H1 (cell line): ENCODE measurements at regions not wholly inside any gene's neighbourhood (a gene's known extent, or its start where the extent isn't known, plus 50 kb on each side); places are given as distances from the start of the nearest gene placed in this dataset.

Experiments
- CTCF ChIA-PET: fragments of 300-600 bp; sonication (Branson Sonifier 250); formaldehyde crosslinking; loops from one replicate; lab custom pipeline; 2021; ENCODE audit not compliant: partially characterized antibody; lab: Charles Lee
- POLR2A ChIA-PET: fragments of 300-600 bp; sonication (Branson Sonifier 250); formaldehyde crosslinking; loops from one replicate; lab custom pipeline; 2021; ENCODE audit warnings: inconsistent platforms; ENCODE audit not compliant: partially characterized antibody; lab: Charles Lee
- DNase-seq, 2 experiments: peaks; one replicate each; pipeline versions ENCODE4 v3.0.0 to v3.0.0-alpha.2; 2010 to 2022; ENCODE audit warnings: low spot score in 2 of 2, low read depth in 1 of 2, mixed read lengths in 1 of 2
- FAIRE-seq: peaks from 2 replicates; lab custom pipeline; 2011; peaks lifted over from hg19 to GRCh38; lab: Jason Lieb, UNC
- H2AFZ ChIP-seq: 2 replicates; pipeline ENCODE4 v1.8.1; 2012; ENCODE audit warnings: low read length, inconsistent platforms
- H2AK5ac ChIP-seq: 2 replicates; pipeline ENCODE4 v1.6.1; 2013; ENCODE audit warnings: low read depth, low read length
- H2BK120ac ChIP-seq: replicated peaks from 2 replicates; pipeline ENCODE3; 2013; ENCODE audit warnings: low read depth, low read length, inconsistent platforms
- H2BK12ac ChIP-seq: 2 replicates; pipeline ENCODE4 v1.6.1; 2013; ENCODE audit warnings: low read depth, low read length
- H2BK15ac ChIP-seq: 2 replicates; pipeline ENCODE4 v1.6.1; 2013; ENCODE audit warnings: low read length
- H2BK20ac ChIP-seq: 2 replicates; pipeline ENCODE4 v1.6.1; 2013; ENCODE audit warnings: low read length
- H2BK5ac ChIP-seq: 2 replicates; pipeline ENCODE4 v1.6.1; 2013; ENCODE audit warnings: low read depth, low read length
- H3K14ac ChIP-seq: 2 replicates; pipeline ENCODE4 v1.6.1; 2013; ENCODE audit warnings: inconsistent platforms; ENCODE audit not compliant: insufficient read length
- H3K18ac ChIP-seq: 2 replicates; pipeline ENCODE4 v1.6.1; 2013; ENCODE audit warnings: low read length; ENCODE audit errors: extremely low read depth
- H3K23ac ChIP-seq: 2 replicates; pipeline ENCODE4 v1.6.1; 2013; ENCODE audit warnings: inconsistent platforms; ENCODE audit not compliant: insufficient read length
- H3K23me2 ChIP-seq: 2 replicates; pipeline ENCODE4 v1.6.1; 2013; ENCODE audit warnings: low read depth, low read length
- H3K27ac ChIP-seq: 2 replicates; pipeline ENCODE4 v1.6.1; 2011; ENCODE audit warnings: low read depth, low read length, inconsistent platforms
- H3K27me3 ChIP-seq, 4 experiments: replicated peaks in 1 of 4; 1 replicate in 1 of 4; 2 replicates in 3 of 4; pipeline versions ENCODE4 v1.6.1 to v1.8.1; 2011 to 2013; ENCODE audit warnings: low read length in 3 of 4, mild to moderate bottlenecking in 3 of 4, inconsistent platforms in 2 of 4, mixed read lengths in 2 of 4, moderate library complexity in 1 of 4; ENCODE audit not compliant: control insufficient read depth in 3 of 4, insufficient read depth in 3 of 4; ENCODE audit errors: extremely low read depth in 1 of 4
- H3K36me3 ChIP-seq, 4 experiments: 2 replicates each; pipeline versions ENCODE4 v1.6.1 to v1.8.1; 2011 to 2013; ENCODE audit warnings: mild to moderate bottlenecking in 4 of 4, low read length in 3 of 4, moderate library complexity in 2 of 4, control low read depth in 1 of 4, inconsistent platforms in 1 of 4; ENCODE audit not compliant: insufficient read depth in 4 of 4, control insufficient read depth in 2 of 4
- H3K4ac ChIP-seq: replicated peaks from 2 replicates; pipeline ENCODE3; 2013; ENCODE audit warnings: low read length, low read depth, mixed read lengths, inconsistent platforms; ENCODE audit not compliant: insufficient read length
- H3K4me1 ChIP-seq, 4 experiments: replicated peaks in 1 of 4; 1 replicate in 1 of 4; 2 replicates in 3 of 4; pipeline versions ENCODE4 v1.6.1 to v1.8.1; 2011 to 2013; ENCODE audit warnings: low read length in 3 of 4, inconsistent platforms in 2 of 4, mixed read lengths in 1 of 4; ENCODE audit not compliant: insufficient read depth in 4 of 4, control insufficient read depth in 3 of 4
- H3K4me2 ChIP-seq, 2 experiments: 2 replicates each; pipeline versions ENCODE4 v1.6.1 to v1.8.1; 2011 to 2013; ENCODE audit warnings: low read depth in 2 of 2, low read length in 2 of 2, control low read depth in 1 of 2, inconsistent platforms in 1 of 2, mild to moderate bottlenecking in 1 of 2; ENCODE audit not compliant: insufficient read depth in 1 of 2
- H3K4me3 ChIP-seq, 4 experiments: fragments of 200-600, 300-600 bp in 1 of 4; sonication (generic), shearing (Covaris generic), sonication (Bioruptor Twin) in 1 of 4; 2 replicates each; pipeline versions ENCODE4 v1.5.1 to v1.8.1; 2011 to 2016; ENCODE audit warnings: low read length in 4 of 4, low read depth in 3 of 4, control low read depth in 2 of 4, inconsistent platforms in 2 of 4, mild to moderate bottlenecking in 2 of 4, mixed read lengths in 1 of 4, moderate library complexity in 1 of 4; ENCODE audit not compliant: insufficient read depth in 2 of 4; ENCODE audit errors: extremely low read depth in 1 of 4
- H3K56ac ChIP-seq: replicated peaks from 2 replicates; pipeline ENCODE3; 2013; ENCODE audit warnings: low read depth, mild to moderate bottlenecking, mixed read lengths, low read length, inconsistent platforms; ENCODE audit not compliant: insufficient read length
- H3K79me1 ChIP-seq: 2 replicates; pipeline ENCODE4 v1.6.1; 2013; ENCODE audit warnings: low read depth, low read length, control low read depth
- H3K79me2 ChIP-seq, 2 experiments: 2 replicates each; pipeline versions ENCODE4 v1.6.1 to v1.8.1; 2012 to 2013; ENCODE audit warnings: low read length in 2 of 2, mild to moderate bottlenecking in 2 of 2, inconsistent platforms in 1 of 2; ENCODE audit not compliant: insufficient read depth in 2 of 2, control insufficient read depth in 1 of 2
- H3K9ac ChIP-seq, 4 experiments: replicated peaks in 1 of 4; 1 replicate in 1 of 4; 2 replicates in 3 of 4; pipeline versions ENCODE4 v1.6.1 to v1.8.1; 2011 to 2013; ENCODE audit warnings: low read depth in 3 of 4, low read length in 3 of 4, control low read depth in 2 of 4, mild to moderate bottlenecking in 2 of 4, moderate library complexity in 2 of 4, inconsistent platforms in 1 of 4; ENCODE audit errors: extremely low read depth in 1 of 4
- H3K9me3 ChIP-seq, 2 experiments: 2 replicates each; pipeline versions ENCODE4 v1.6.1 to v1.8.1; 2012 to 2013; ENCODE audit warnings: mild to moderate bottlenecking in 2 of 2, moderate library complexity in 2 of 2, control low read depth in 1 of 2, inconsistent platforms in 1 of 2, low read depth in 1 of 2, low read length in 1 of 2, mixed read lengths in 1 of 2; ENCODE audit not compliant: insufficient read depth in 2 of 2
- H4K20me1 ChIP-seq, 2 experiments: replicated peaks in 1 of 2; 2 replicates each; pipeline versions ENCODE3 to v1.8.1; 2011 to 2013; ENCODE audit warnings: inconsistent platforms in 2 of 2, low read length in 2 of 2, mild to moderate bottlenecking in 1 of 2; ENCODE audit not compliant: insufficient read depth in 2 of 2, control insufficient read depth in 1 of 2
- H4K5ac ChIP-seq: 2 replicates; pipeline ENCODE4 v1.6.1; 2013; ENCODE audit warnings: low read length, low read depth, mixed read lengths, inconsistent platforms; ENCODE audit not compliant: insufficient read length
- H4K8ac ChIP-seq: 2 replicates; pipeline ENCODE4 v1.8.0; 2013; ENCODE audit warnings: mild to moderate bottlenecking, moderate library complexity, low read length, inconsistent platforms; ENCODE audit not compliant: insufficient read depth; ENCODE audit errors: extremely low read depth
- H4K91ac ChIP-seq: replicated peaks from 2 replicates; pipeline ENCODE3; 2013; ENCODE audit warnings: low read length, mixed read lengths, inconsistent platforms; ENCODE audit not compliant: insufficient read length
- ASH2L ChIP-seq: fragments of 200-600, 300-600 bp; sonication (generic); IDR thresholded peaks from one replicate; pipeline ENCODE4 v1.7.1; 2017; ENCODE audit warnings: low read length
- CTBP2 ChIP-seq: IDR thresholded peaks from 2 replicates; pipeline ENCODE4 v1.7.0; 2011; ENCODE audit warnings: borderline replicate concordance, mild to moderate bottlenecking, moderate library complexity, mixed read lengths, low read length; ENCODE audit not compliant: insufficient read depth, insufficient read length
- CTCF ChIP-seq, 3 experiments: IDR thresholded peaks; 1 replicate in 2 of 3; 2 replicates in 1 of 3; pipeline versions ENCODE4 v1.5.1 to v1.6.1; 2011; ENCODE audit warnings: low read length in 3 of 3, mild to moderate bottlenecking in 3 of 3, inconsistent platforms in 2 of 3, low read depth in 1 of 3, moderate library complexity in 1 of 3; ENCODE audit not compliant: insufficient read depth in 1 of 3; ENCODE audit errors: control extremely low read depth in 1 of 3
- GTF2F1 ChIP-seq: IDR thresholded peaks from 2 replicates; pipeline ENCODE4 v1.6.1; 2012; ENCODE audit warnings: low read depth, low read length, improper control_type of control experiment, borderline replicate concordance
- JUN ChIP-seq: IDR thresholded peaks from 2 replicates; pipeline ENCODE4 v1.6.1; 2011; ENCODE audit warnings: low read depth, mild to moderate bottlenecking, improper control_type of control experiment, low read length
- SIN3A ChIP-seq, 2 experiments: IDR thresholded peaks in 1 of 2; conservative IDR thresholded peaks in 1 of 2; 2 replicates each; pipeline ENCODE4 v1.6.1; 2011 to 2012; ENCODE audit warnings: low read length in 2 of 2, improper control_type of control experiment in 1 of 2, low read depth in 1 of 2, mild to moderate bottlenecking in 1 of 2
- TAF7 ChIP-seq: optimal IDR thresholded peaks from 2 replicates; pipeline ENCODE3; 2011; ENCODE audit warnings: low read depth, mild to moderate bottlenecking, inconsistent platforms, low read length, moderate library complexity, borderline replicate concordance
- TEAD4 ChIP-seq: IDR thresholded peaks from 2 replicates; pipeline ENCODE4 v1.6.1; 2012; ENCODE audit warnings: low read depth, low read length, inconsistent platforms, mixed read lengths
- WGBS, 2 experiments: shearing (Covaris generic) in 1 of 2; methylation state at CpG; one replicate each; pipeline versions ENCODE4 v1.1.6 to v1.1.7; 2013 to 2015; ENCODE audit warnings: low lambda C conversion rate in 2 of 2, mixed read lengths in 2 of 2, inconsistent platforms in 1 of 2, low coverage in 1 of 2, missing lambda C conversion rate in 1 of 2; ENCODE audit not compliant: insufficient replicate concordance in 2 of 2, insufficient coverage in 1 of 2, insufficient read length in 1 of 2; ENCODE audit errors: extremely low coverage in 1 of 2, missing lambda C conversion rate in 1 of 2; 5-methylcytosine and 5-hydroxymethylcytosine counted together

GRCh38 chr6:165834613-165835259, 171.7 kb upstream of the PDE10A start:
- no peaks in the 10 kb centered on the region for H3K9me3 ChIP-seq
- no peak overlapping the region for H4K8ac ChIP-seq
- H2BK20ac ChIP-seq, result 0 out of 2 replicates have a peak overlapping the region, but pooled peaks have one; percentile 9
- H3K27me3 ChIP-seq, result no peaks in the 10 kb centered on the region; a peak in 2 of 7 replicates
- POLR2A ChIA-PET, result no interaction called here
- no peak for TF ChIP-seq ASH2L
- TF ChIP-seq TEAD4, result no peak
- TF ChIP-seq TAF7, result no peak
- no peak for TF ChIP-seq SIN3A (conservative IDR thresholded peaks at IDR 0.05 in 1 of 2, IDR thresholded peaks at IDR 0.05 in 1 of 2; ENCODE audit: low read depth in 1 of 2, low read length in 2 of 2)
- TF ChIP-seq CTBP2, result no peak
- TF ChIP-seq JUN, result no peak
- no peak for TF ChIP-seq CTCF (IDR thresholded peaks at IDR 0.05; ENCODE audit: control extremely low read depth in 1 of 3, insufficient read depth in 1 of 3, low read depth in 1 of 3, low read length in 3 of 3)
- TF ChIP-seq GTF2F1, result no peak
- TF ChIP-seq, all 59 proteins: peak for 0
- no peak overlapping the region for H4K5ac ChIP-seq
- no peak overlapping the region for H3K14ac ChIP-seq
- H3K56ac ChIP-seq, result no peak overlapping the region
- no peak overlapping the region for H2AK5ac ChIP-seq
- H3K36me3 ChIP-seq, result no peaks in the 10 kb centered on the region
- H2BK15ac ChIP-seq, result no peak overlapping the region
- H2BK12ac ChIP-seq, result no peak overlapping the region
- no peak overlapping the region for H4K91ac ChIP-seq
- no peak overlapping the region for H3K4ac ChIP-seq
- no peak overlapping the region for H3K18ac ChIP-seq
- WGBS, 2 experiments, result 88% methylated on average over 11 of the region's 11 CpGs; no CpG with 5 or more reads in 1 of the 2 experiments
- H3K4me1 ChIP-seq, result peaks cover 0 to 1% (median 0%) of the 10 kb centered on the region in 4 experiments; a peak in 1 of 7 replicates
- H3K79me2 ChIP-seq, result no peaks in the 10 kb centered on the region
- no peak overlapping the region for H3K4me2 ChIP-seq
- no peak overlapping the region for H3K27ac ChIP-seq
- no peak overlapping the region for H3K9ac ChIP-seq
- H3K4me3 ChIP-seq, result no peak overlapping the region
- FAIRE-seq (no peak), DNase-seq (no peak)
- H2BK5ac ChIP-seq, result no peak overlapping the region
- CTCF ChIA-PET, result interaction anchor here (0.8 to 3.0 kb wide), 8 partner anchors 8 to 121 kb away, joined by 3 to 14 read pairs (median 3); no protein-coding TSS in a partner anchor
- peaks cover 2% of the 10 kb centered on the region; the same call in 1 of the 2 replicates for H3K23me2 ChIP-seq
- H4K20me1 ChIP-seq, result no peaks in the 10 kb centered on the region
- no peak overlapping the region for H2AFZ ChIP-seq
- H2BK120ac ChIP-seq, result no peak overlapping the region
- no peaks in the 10 kb centered on the region for H3K79me1 ChIP-seq
- H3K23ac ChIP-seq, result no peak overlapping the region
